Mesendoderm (in vitro differentiated cells): ENCODE measurements at regions not wholly inside any gene's neighbourhood (a gene's known extent, or its start where the extent isn't known, plus 50 kb on each side); places are given as distances from the start of the nearest gene placed in this dataset.

Source experiments
- DNase-seq: peaks from one replicate; pipeline ENCODE4 v3.0.0; 2013
- H2AK5ac ChIP-seq: 2 replicates; pipeline ENCODE4 v1.6.1; 2013; ENCODE audit warnings: low read length, inconsistent platforms
- H2BK120ac ChIP-seq: 2 replicates; pipeline ENCODE4 v1.6.1; 2013; ENCODE audit warnings: low read depth, mild to moderate bottlenecking, low read length, moderate library complexity, mixed read lengths
- H2BK15ac ChIP-seq: replicated peaks from 2 replicates; pipeline ENCODE4 v1.6.1; 2013; ENCODE audit warnings: low read depth, mild to moderate bottlenecking, moderate library complexity
- H2BK5ac ChIP-seq: 2 replicates; pipeline ENCODE4 v1.6.1; 2013; ENCODE audit warnings: low read length, inconsistent platforms
- H3K18ac ChIP-seq: 2 replicates; pipeline ENCODE4 v1.6.1; 2013; ENCODE audit warnings: mild to moderate bottlenecking, low read length, mixed read lengths
- H3K23ac ChIP-seq: one replicate; pipeline ENCODE4 v1.6.1; 2013; ENCODE audit warnings: low read length
- H3K27ac ChIP-seq: 2 replicates; pipeline ENCODE4 v1.5.1; 2013; ENCODE audit warnings: low read depth, mild to moderate bottlenecking, inconsistent platforms, low read length, moderate library complexity
- H3K27me3 ChIP-seq: 2 replicates; pipeline ENCODE4 v1.6.1; 2013; ENCODE audit warnings: low read length, control low read depth, mild to moderate bottlenecking, inconsistent platforms; ENCODE audit not compliant: insufficient read depth, poor library complexity
- H3K36me3 ChIP-seq: 2 replicates; pipeline ENCODE4 v1.6.1; 2013; ENCODE audit warnings: low read length, inconsistent platforms; ENCODE audit not compliant: control insufficient read depth, insufficient read depth
- H3K4ac ChIP-seq: one replicate; pipeline ENCODE4 v1.6.1; 2013; ENCODE audit warnings: low read depth, mild to moderate bottlenecking, low read length, moderate library complexity
- H3K4me1 ChIP-seq: 2 replicates; pipeline ENCODE4 v1.6.1; 2013; ENCODE audit warnings: low read depth, low read length, inconsistent platforms; ENCODE audit not compliant: control insufficient read depth
- H3K4me2 ChIP-seq: 2 replicates; pipeline ENCODE4 v1.6.1; 2013; ENCODE audit warnings: low read length
- H3K4me3 ChIP-seq: 2 replicates; pipeline ENCODE4 v1.5.1; 2013; ENCODE audit warnings: mild to moderate bottlenecking, low read length
- H3K56ac ChIP-seq: one replicate; pipeline ENCODE4 v1.6.1; 2013; ENCODE audit warnings: low read length
- H3K79me1 ChIP-seq: 2 replicates; pipeline ENCODE4 v1.6.1; 2013; ENCODE audit warnings: low read length, inconsistent platforms
- H3K79me2 ChIP-seq: 2 replicates; pipeline ENCODE4 v1.6.1; 2013; ENCODE audit warnings: mild to moderate bottlenecking, low read length; ENCODE audit not compliant: control insufficient read depth, insufficient read depth
- H3K9ac ChIP-seq: 2 replicates; pipeline ENCODE4 v1.6.1; 2013; ENCODE audit warnings: low read length, inconsistent platforms
- H4K5ac ChIP-seq: one replicate; pipeline ENCODE4 v1.6.1; 2013; ENCODE audit warnings: low read length
- H4K8ac ChIP-seq: one replicate; pipeline ENCODE4 v1.6.1; 2013; ENCODE audit warnings: low read depth, mild to moderate bottlenecking, control low read depth, low read length, moderate library complexity
- WGBS: extraction: QIAGEN DNeasy Blood & Tissue Kit; methylation state at CpG from one replicate; pipeline ENCODE4 v1.1.7; 2013; ENCODE audit warnings: low lambda C conversion rate, missing lambda C conversion rate; ENCODE audit not compliant: insufficient coverage; ENCODE audit errors: extremely low coverage; 5-methylcytosine and 5-hydroxymethylcytosine counted together

- H3K27ac ChIP-seq: no peak overlapping the region
- H3K23ac ChIP-seq: no peak overlapping the region
- H2AK5ac ChIP-seq: no peak overlapping the region
- H3K56ac ChIP-seq: no peak overlapping the region
- no peak overlapping the region for H2BK5ac ChIP-seq
- no peak overlapping the region for H2BK15ac ChIP-seq
- no peaks in the 10 kb centered on the region for H3K36me3 ChIP-seq
- H3K4me1 ChIP-seq: no peaks in the 10 kb centered on the region
- no peak overlapping the region for H4K5ac ChIP-seq
- H3K18ac ChIP-seq: no peak overlapping the region
- H3K9ac ChIP-seq: no peak overlapping the region
- H3K79me2 ChIP-seq: no peaks in the 10 kb centered on the region
- H3K4ac ChIP-seq: no peak overlapping the region
- WGBS: no CpG with 5 or more reads among the region's 3 CpGs
- H3K27me3 ChIP-seq: no peaks in the 10 kb centered on the region
- H3K79me1 ChIP-seq: no peaks in the 10 kb centered on the region
- no peak overlapping the region for H3K4me2 ChIP-seq
- H3K4me3 ChIP-seq: no peak overlapping the region
- no peak overlapping the region for H4K8ac ChIP-seq
- no peak for DNase-seq
- H2BK120ac ChIP-seq: no peak overlapping the region
Measured at GRCh38 chr9:7298123-7298522, 501.5 kb downstream of the DMAC1 start.

DNA sequence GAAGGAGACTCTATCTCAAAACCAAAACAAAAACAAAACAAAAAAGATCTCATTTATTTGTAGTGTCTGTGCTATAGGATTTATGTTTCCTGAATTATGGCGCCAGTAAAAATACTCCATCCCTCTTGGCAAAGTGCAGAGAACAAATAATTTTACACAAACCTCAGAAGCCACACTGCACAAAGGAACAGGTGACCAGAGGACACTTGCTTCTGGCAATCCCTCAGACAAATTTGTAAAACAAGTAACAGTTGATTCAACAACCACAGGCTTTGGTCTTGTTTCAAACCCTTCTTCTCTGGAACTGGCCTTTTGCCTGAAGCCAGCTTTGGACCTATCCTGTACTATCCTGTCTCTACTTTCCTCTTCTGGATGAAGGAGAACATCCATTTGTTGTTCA lies 502.1 kb downstream of the DMAC1 start:
- no peak overlapping the region for H2BK5ac ChIP-seq
- H3K27ac ChIP-seq: no peak overlapping the region
- no peak overlapping the region for H3K4me3 ChIP-seq
- H3K18ac ChIP-seq: no peak overlapping the region
- H3K9ac ChIP-seq: no peak overlapping the region
- H2BK120ac ChIP-seq: no peak overlapping the region
- H3K36me3 ChIP-seq: no peaks in the 10 kb centered on the region
- H4K8ac ChIP-seq: no peak overlapping the region
- no peak overlapping the region for H2AK5ac ChIP-seq
- H4K5ac ChIP-seq: no peak overlapping the region
- no CpG with 5 or more reads among the region's 1 CpG for WGBS
- no peak overlapping the region for H3K4me2 ChIP-seq
- no peaks in the 10 kb centered on the region for H3K79me2 ChIP-seq
- H2BK15ac ChIP-seq: no peak overlapping the region
- no peak overlapping the region for H3K4ac ChIP-seq
- H3K56ac ChIP-seq: no peak overlapping the region
- H3K79me1 ChIP-seq: no peaks in the 10 kb centered on the region
- no peaks in the 10 kb centered on the region for H3K27me3 ChIP-seq
- no peaks in the 10 kb centered on the region for H3K4me1 ChIP-seq
- H3K23ac ChIP-seq: no peak overlapping the region
- no peak for DNase-seq

- no peak overlapping the region for H3K4me3 ChIP-seq
- H2BK15ac ChIP-seq: no peak overlapping the region
- no peaks in the 10 kb centered on the region for H3K36me3 ChIP-seq
- H3K79me1 ChIP-seq: no peaks in the 10 kb centered on the region
- H3K56ac ChIP-seq: no peak overlapping the region
- no peak overlapping the region for H3K4me2 ChIP-seq
- WGBS: no CpG with 5 or more reads among the region's 1 CpG
- no peak overlapping the region for H3K23ac ChIP-seq
- no peak for DNase-seq
- H3K18ac ChIP-seq: no peak overlapping the region
- no peaks in the 10 kb centered on the region for H3K79me2 ChIP-seq
- no peak overlapping the region for H3K27ac ChIP-seq
- no peak overlapping the region for H3K4ac ChIP-seq
- H2BK120ac ChIP-seq: no peak overlapping the region
- H3K4me1 ChIP-seq: no peaks in the 10 kb centered on the region
- no peak overlapping the region for H4K8ac ChIP-seq
- H2AK5ac ChIP-seq: no peak overlapping the region
- H3K9ac ChIP-seq: no peak overlapping the region
- no peaks in the 10 kb centered on the region for H3K27me3 ChIP-seq
- H2BK5ac ChIP-seq: no peak overlapping the region
- H4K5ac ChIP-seq: no peak overlapping the region
Measured at GRCh38 chr9:7293091-7293490, 506.5 kb downstream of the DMAC1 start.

GRCh38 chr9:7289773-7290172 lies 509.8 kb downstream of the DMAC1 start:
- Histone ChIP-seq H3K27ac (no peak overlapping the region), H3K27me3 (no peaks in the 10 kb centered on the region), H2BK5ac (no peak overlapping the region), H3K4me1 (no peaks in the 10 kb centered on the region), H3K4me3 (no peak overlapping the region), H3K79me2 (no peaks in the 10 kb centered on the region), H2AK5ac (no peak overlapping the region), H2BK15ac (no peak overlapping the region), H4K5ac (no peak overlapping the region), H3K18ac (no peak overlapping the region), H4K8ac (no peak overlapping the region), H3K9ac (no peak overlapping the region), H3K56ac (no peak overlapping the region), H3K4ac (no peak overlapping the region), H2BK120ac (no peak overlapping the region), H3K79me1 (no peaks in the 10 kb centered on the region), H3K36me3 (no peaks in the 10 kb centered on the region), H3K23ac (no peak overlapping the region), H3K4me2 (no peak overlapping the region)
- DNase-seq: no peak
- WGBS: no CpG with 5 or more reads among the region's 1 CpG

- no peak overlapping the region for H3K4me3 ChIP-seq
- no peak overlapping the region for H3K23ac ChIP-seq
- H3K79me1 ChIP-seq: no peaks in the 10 kb centered on the region
- H3K79me2 ChIP-seq: no peaks in the 10 kb centered on the region
- no peak for DNase-seq
- no peak overlapping the region for H3K18ac ChIP-seq
- no peak overlapping the region for H2AK5ac ChIP-seq
- no peak overlapping the region for H2BK5ac ChIP-seq
- peaks cover 4% of the 10 kb centered on the region for H3K4me1 ChIP-seq
- H3K4me2 ChIP-seq: no peak overlapping the region
- H3K4ac ChIP-seq: no peak overlapping the region
- no peak overlapping the region for H3K9ac ChIP-seq
- no peaks in the 10 kb centered on the region for H3K36me3 ChIP-seq
- H3K27me3 ChIP-seq: no peaks in the 10 kb centered on the region
- no peak overlapping the region for H4K8ac ChIP-seq
- H3K56ac ChIP-seq: no peak overlapping the region
- H2BK120ac ChIP-seq: no peak overlapping the region
- no peak overlapping the region for H3K27ac ChIP-seq
- no peak overlapping the region for H4K5ac ChIP-seq
- H2BK15ac ChIP-seq: no peak overlapping the region
Measured at GRCh38 chr9:7287986-7288385, 511.6 kb downstream of the DMAC1 start.

DNA sequence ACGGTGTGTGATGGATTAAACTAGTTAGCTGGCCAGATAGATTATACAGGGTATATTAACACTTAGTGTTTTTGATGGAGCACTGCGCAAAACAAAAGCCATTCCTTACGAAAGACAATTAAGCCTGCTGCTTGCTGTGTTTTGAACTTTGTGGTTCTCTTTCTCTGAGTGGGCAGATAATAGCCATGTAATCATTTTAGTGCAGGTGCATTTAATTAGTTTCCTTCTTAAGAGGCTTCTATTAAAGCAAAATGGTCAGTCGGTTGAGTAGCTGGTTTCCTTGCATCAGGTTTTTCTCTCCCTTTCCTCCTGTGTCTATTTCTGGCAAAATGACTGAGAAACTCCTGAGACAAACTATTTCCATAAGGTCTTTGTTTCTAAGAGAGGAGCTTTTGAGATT lies 512.5 kb downstream of the DMAC1 start:
- no peaks in the 10 kb centered on the region for H3K79me1 ChIP-seq
- WGBS: no CpG with 5 or more reads among the region's 4 CpGs

More for the DNA sequence above, 512.5 kb downstream of the DMAC1 start:
- no peak overlapping the region for H3K4me2 ChIP-seq
- H3K36me3 ChIP-seq: no peaks in the 10 kb centered on the region
- H3K9ac ChIP-seq: no peak overlapping the region
- H3K18ac ChIP-seq: no peak overlapping the region
- no peak overlapping the region for H3K4me3 ChIP-seq
- H3K23ac ChIP-seq: no peak overlapping the region
- no peak overlapping the region for H3K56ac ChIP-seq
- H3K4me1 ChIP-seq: peaks cover 4% of the 10 kb centered on the region
- no peak overlapping the region for H3K4ac ChIP-seq
- no peak overlapping the region for H4K5ac ChIP-seq
- no peak overlapping the region for H2BK15ac ChIP-seq
- H2BK120ac ChIP-seq: no peak overlapping the region
- H4K8ac ChIP-seq: no peak overlapping the region
- no peak overlapping the region for H2AK5ac ChIP-seq
- no peak overlapping the region for H3K27ac ChIP-seq
- no peaks in the 10 kb centered on the region for H3K79me2 ChIP-seq
- no peaks in the 10 kb centered on the region for H3K27me3 ChIP-seq
- H2BK5ac ChIP-seq: no peak overlapping the region
- DNase-seq: no peak
